ENCODE measurements at regions not wholly inside any gene's neighbourhood (a gene's known extent, or its start where the extent isn't known, plus 50 kb on each side); places are given as distances from the start of the nearest gene placed in this dataset.

DNA sequence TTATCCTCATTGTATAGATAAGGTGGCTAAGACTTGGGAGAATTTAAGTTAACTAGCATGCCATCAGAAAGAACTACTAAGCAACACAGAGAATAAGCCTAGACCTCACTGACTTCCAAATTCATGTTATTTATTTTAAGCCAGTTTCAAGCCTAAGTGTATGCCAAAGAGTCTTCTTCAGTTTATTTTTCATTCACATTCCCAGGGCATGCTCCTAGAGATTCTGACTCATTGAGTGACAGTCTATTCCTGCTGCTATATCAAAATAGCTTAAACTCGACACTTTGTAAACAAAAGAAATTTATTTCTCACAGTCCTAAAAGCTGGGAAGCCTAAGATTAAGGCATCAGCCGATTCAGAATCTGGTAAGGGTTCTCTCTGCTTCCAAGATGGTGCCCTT lies 467.1 kb downstream of the MBD2 start:
- Histone ChIP-seq H3K36me3 (ENCODE audit: insufficient read depth, low read length) (no peaks in the 10 kb centered on the region), H3K4me2 (ENCODE audit: insufficient read depth, low read length) (no peak overlapping the region), H3K79me2 (ENCODE audit: insufficient read depth, low read length) (no peaks in the 10 kb centered on the region), H3K27ac (ENCODE audit: low read depth, low read length) (no peak overlapping the region), H3K9me3 (ENCODE audit: low read depth, low read length) (no peaks in the 10 kb centered on the region), H3K4me1 (ENCODE audit: insufficient read depth, low read length) (no peaks in the 10 kb centered on the region), H3K27me3 (ENCODE audit: insufficient read depth, low read length) (no peaks in the 10 kb centered on the region), H2AFZ (ENCODE audit: low read length) (no peak overlapping the region), H4K20me1 (ENCODE audit: insufficient read depth, low read length) (no peaks in the 10 kb centered on the region), H3K4me3 (ENCODE audit: insufficient read depth, low read length) (no peak overlapping the region)
- DNase-seq (ENCODE audit: insufficient read length, low spot score, missing footprints): no peak
- TF ChIP-seq, protein P1, sequence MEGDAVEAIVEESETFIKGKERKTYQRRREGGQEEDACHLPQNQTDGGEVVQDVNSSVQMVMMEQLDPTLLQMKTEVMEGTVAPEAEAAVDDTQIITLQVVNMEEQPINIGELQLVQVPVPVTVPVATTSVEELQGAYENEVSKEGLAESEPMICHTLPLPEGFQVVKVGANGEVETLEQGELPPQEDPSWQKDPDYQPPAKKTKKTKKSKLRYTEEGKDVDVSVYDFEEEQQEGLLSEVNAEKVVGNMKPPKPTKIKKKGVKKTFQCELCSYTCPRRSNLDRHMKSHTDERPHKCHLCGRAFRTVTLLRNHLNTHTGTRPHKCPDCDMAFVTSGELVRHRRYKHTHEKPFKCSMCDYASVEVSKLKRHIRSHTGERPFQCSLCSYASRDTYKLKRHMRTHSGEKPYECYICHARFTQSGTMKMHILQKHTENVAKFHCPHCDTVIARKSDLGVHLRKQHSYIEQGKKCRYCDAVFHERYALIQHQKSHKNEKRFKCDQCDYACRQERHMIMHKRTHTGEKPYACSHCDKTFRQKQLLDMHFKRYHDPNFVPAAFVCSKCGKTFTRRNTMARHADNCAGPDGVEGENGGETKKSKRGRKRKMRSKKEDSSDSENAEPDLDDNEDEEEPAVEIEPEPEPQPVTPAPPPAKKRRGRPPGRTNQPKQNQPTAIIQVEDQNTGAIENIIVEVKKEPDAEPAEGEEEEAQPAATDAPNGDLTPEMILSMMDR (IDR thresholded peaks at IDR 0.05; ENCODE audit: extremely low read depth, low read depth, low read length): no peak

DNA sequence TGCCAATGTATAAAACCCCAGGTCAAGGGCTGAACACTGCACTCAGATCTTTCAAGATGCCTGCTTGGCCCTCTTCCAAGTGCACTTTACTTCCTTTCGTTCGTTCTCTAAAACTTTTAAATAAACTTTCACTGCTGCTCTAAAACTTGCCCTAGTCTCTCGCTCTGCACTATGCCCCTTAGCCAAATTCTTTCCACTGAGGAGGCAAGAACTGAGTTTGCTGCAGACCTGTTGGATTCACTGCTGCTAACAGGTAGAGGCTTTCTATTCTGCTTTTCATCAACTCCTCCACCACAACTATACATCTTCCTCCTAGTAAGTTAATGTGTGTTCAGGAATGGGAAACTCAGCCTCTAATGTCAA lies 467.9 kb downstream of the MBD2 start:
- Histone ChIP-seq H3K4me1 (ENCODE audit: insufficient read depth, low read length) (no peaks in the 10 kb centered on the region), H3K9me3 (ENCODE audit: low read depth, low read length) (no peaks in the 10 kb centered on the region), H3K27me3 (ENCODE audit: insufficient read depth, low read length) (no peaks in the 10 kb centered on the region), H3K4me2 (ENCODE audit: insufficient read depth, low read length) (no peak overlapping the region), H3K79me2 (ENCODE audit: insufficient read depth, low read length) (no peaks in the 10 kb centered on the region), H3K36me3 (ENCODE audit: insufficient read depth, low read length) (no peaks in the 10 kb centered on the region), H3K27ac (ENCODE audit: low read depth, low read length) (no peak overlapping the region), H3K4me3 (ENCODE audit: insufficient read depth, low read length) (no peak overlapping the region), H4K20me1 (ENCODE audit: insufficient read depth, low read length) (no peaks in the 10 kb centered on the region), H2AFZ (ENCODE audit: low read length) (no peak overlapping the region)
- TF ChIP-seq, protein P1 (IDR thresholded peaks at IDR 0.05; ENCODE audit: extremely low read depth, low read depth, low read length): no peak
- DNase-seq (ENCODE audit: insufficient read length, low spot score, missing footprints): no peak

DNA sequence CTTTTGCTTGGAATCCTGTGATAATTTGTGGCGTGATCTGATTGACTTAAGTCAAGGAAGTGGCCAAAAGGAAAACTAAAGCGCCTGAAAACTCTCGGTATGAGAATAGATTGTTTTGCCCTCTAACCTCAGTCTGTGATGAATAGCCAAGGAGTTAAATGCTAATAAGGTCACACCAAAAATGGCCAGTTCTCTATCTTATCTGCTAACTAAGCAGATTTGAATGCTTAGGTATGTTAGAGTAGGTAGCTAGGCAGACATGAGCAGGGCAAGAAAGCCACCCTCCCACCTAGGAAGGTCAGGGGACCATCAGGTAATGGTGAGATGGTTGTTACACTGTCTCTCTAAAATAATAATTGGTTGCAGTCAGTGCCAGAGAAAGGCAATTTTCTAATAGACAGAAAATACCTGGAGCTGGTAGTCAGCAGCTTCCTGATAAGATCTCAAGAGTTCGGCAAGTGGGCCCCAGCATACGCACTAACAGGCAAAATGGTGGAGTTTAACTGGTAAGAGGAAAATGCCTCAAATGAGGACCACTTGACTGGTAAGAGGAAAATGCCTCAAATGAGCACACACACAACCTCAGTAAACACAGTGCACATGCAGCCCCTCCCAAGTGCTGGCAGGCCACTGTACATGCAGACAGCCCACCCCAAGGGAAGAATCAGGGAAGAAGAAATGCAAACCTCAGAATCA lies 468.4 kb downstream of the MBD2 start:
- no peaks in the 10 kb centered on the region for H4K20me1 ChIP-seq (ENCODE audit: insufficient read depth, low read length)
- no peak overlapping the region for H3K4me3 ChIP-seq (ENCODE audit: insufficient read depth, low read length)
- DNase-seq (ENCODE audit: insufficient read length, low spot score, missing footprints): no peak
- H3K27me3 ChIP-seq (ENCODE audit: insufficient read depth, low read length): no peaks in the 10 kb centered on the region
- no peaks in the 10 kb centered on the region for H3K4me1 ChIP-seq (ENCODE audit: insufficient read depth, low read length)
- H3K79me2 ChIP-seq (ENCODE audit: insufficient read depth, low read length): no peaks in the 10 kb centered on the region
- H3K27ac ChIP-seq (ENCODE audit: low read depth, low read length): no peak overlapping the region
- H3K36me3 ChIP-seq (ENCODE audit: insufficient read depth, low read length): no peaks in the 10 kb centered on the region
- no peaks in the 10 kb centered on the region for H3K9me3 ChIP-seq (ENCODE audit: low read depth, low read length)
- no peak overlapping the region for H2AFZ ChIP-seq (ENCODE audit: low read length)
- H3K4me2 ChIP-seq (ENCODE audit: insufficient read depth, low read length): no peak overlapping the region
- TF ChIP-seq, protein P1 (IDR thresholded peaks at IDR 0.05; ENCODE audit: extremely low read depth, low read depth, low read length): no peak

DNA sequence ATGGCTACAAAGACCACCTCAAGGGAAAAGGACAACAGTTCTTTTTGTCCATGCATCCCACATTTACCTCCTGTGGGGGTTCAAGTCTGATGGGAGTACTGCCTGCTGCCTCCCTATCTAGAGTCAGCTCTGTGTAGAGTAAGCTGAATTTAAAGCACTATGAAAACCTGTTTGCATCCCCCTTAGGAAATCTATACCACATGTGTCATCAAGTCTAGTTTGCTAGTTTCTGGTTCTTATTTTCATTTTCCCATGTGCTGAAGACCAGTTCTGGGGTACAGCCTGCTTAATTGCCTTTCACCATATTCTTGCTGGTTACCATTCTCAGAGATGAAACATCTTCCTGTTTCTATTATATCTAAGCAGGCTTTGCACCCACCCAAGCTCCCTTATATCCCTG lies 470.3 kb downstream of the MBD2 start:
- DNase-seq (ENCODE audit: insufficient read length, low spot score, missing footprints): no peak
- no peaks in the 10 kb centered on the region for H3K36me3 ChIP-seq (ENCODE audit: insufficient read depth, low read length)
- no peak overlapping the region for H3K4me2 ChIP-seq (ENCODE audit: insufficient read depth, low read length)
- H4K20me1 ChIP-seq (ENCODE audit: insufficient read depth, low read length): no peaks in the 10 kb centered on the region
- no peaks in the 10 kb centered on the region for H3K4me1 ChIP-seq (ENCODE audit: insufficient read depth, low read length)
- no peaks in the 10 kb centered on the region for H3K27me3 ChIP-seq (ENCODE audit: insufficient read depth, low read length)
- H3K79me2 ChIP-seq (ENCODE audit: insufficient read depth, low read length): no peaks in the 10 kb centered on the region
- no peaks in the 10 kb centered on the region for H3K9me3 ChIP-seq (ENCODE audit: low read depth, low read length)
- no peak overlapping the region for H3K27ac ChIP-seq (ENCODE audit: low read depth, low read length)
- TF ChIP-seq, protein P1 (IDR thresholded peaks at IDR 0.05; ENCODE audit: extremely low read depth, low read depth, low read length): no peak
- H2AFZ ChIP-seq (ENCODE audit: low read length): no peak overlapping the region
- H3K4me3 ChIP-seq (ENCODE audit: insufficient read depth, low read length): no peak overlapping the region
